GF-D8 (cell line): ENCODE measurements at regions not wholly inside any gene's neighbourhood (a gene's known extent, or its start where the extent isn't known, plus 50 kb on each side); places are given as distances from the start of the nearest gene placed in this dataset.
"Not testable (repeated sequence)": the region's sequence is repeated elsewhere in the genome, so short reads cannot be mapped to it uniquely, and the experiment has no call there.

Experiments
- DNase-seq: peaks from one replicate; lab custom pipeline; 2025; lab: John Stamatoyannopoulos, UW

- DNase-seq = no peak
Measured at GRCh38 chr16:60271781-60272180, 1537.7 kb upstream of the GOT2 start.

GRCh38 chr16:60271025-60271771 lies 1537.1 kb upstream of the GOT2 start:
- DNase-seq = no peak

- no peak for DNase-seq
Measured at GRCh38 chr16:60261425-60261824, 1527.3 kb upstream of the GOT2 start.

DNA sequence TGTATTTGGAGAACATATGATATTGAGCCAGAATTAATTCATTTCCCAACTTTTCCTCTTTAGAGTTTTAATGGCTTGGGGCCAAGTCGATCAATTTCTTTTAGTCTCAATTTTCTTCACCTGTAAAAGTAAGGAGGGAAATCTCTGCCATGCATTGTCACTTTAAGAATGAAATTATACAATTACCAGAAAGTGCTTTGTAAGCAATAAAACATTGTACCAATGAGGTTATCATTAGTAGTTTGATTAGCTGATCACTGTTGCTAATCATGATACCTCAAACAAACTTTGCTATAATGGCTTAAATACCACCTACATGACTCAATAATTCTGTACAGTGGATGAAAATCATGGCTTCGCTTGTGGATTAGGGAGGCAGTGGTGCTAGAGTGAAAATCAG lies 1525.8 kb upstream of the GOT2 start:
- DNase-seq = no peak

DNA sequence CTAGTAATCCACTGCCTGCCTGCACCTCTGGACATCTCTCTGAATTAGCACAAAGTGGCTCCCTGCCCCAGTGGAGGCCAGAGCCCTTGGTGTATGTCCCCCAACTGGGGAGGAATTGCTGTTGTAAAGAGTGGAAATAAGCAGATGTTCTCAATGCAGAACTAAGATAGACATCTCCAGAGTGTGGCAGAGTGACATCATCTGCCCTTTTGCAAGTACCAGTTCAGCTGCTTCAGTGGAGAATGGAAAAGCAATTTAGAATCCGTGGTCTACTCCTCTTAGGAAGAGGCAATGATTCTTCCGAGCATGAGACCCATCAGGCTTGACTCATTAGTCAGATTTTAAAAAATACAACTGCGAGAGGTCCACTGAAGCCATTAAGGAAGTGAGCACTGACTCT lies 1512.0 kb upstream of the GOT2 start:
- no peak for DNase-seq

GRCh38 chr16:60241671-60242070 lies 1507.6 kb upstream of the GOT2 start:
- no peak for DNase-seq

GRCh38 chr16:60230666-60231065 lies 1496.5 kb upstream of the GOT2 start:
- DNase-seq = no peak

GRCh38 chr16:60225541-60225940 lies 1491.4 kb upstream of the GOT2 start:
- no peak for DNase-seq

GRCh38 chr16:60217787-60218186 lies 1483.7 kb upstream of the GOT2 start:
- DNase-seq = no peak

GRCh38 chr16:60214311-60214710 lies 1480.2 kb upstream of the GOT2 start:
- no peak for DNase-seq

- DNase-seq = no peak
Measured at GRCh38 chr16:60206516-60206915, 1472.4 kb upstream of the GOT2 start.

DNA sequence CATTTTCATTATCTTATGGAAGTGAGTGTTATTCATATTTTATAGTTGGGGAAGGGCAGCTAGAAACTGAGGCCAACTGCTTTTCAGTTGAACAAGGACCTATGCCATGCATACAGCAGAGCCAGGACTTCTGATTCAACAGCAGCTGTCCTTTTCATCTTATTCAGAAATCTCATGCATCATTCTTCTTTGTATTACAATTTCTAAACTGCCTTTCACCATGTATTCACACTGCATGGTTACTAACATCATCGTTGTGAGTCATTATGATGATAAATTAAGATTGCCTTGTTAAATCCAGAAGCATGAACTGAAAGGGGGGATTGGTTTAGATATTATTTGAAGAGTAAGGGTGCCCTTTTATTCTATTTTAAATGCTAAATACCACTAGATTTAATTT lies 1470.1 kb upstream of the GOT2 start:
- DNase-seq = no peak

DNA sequence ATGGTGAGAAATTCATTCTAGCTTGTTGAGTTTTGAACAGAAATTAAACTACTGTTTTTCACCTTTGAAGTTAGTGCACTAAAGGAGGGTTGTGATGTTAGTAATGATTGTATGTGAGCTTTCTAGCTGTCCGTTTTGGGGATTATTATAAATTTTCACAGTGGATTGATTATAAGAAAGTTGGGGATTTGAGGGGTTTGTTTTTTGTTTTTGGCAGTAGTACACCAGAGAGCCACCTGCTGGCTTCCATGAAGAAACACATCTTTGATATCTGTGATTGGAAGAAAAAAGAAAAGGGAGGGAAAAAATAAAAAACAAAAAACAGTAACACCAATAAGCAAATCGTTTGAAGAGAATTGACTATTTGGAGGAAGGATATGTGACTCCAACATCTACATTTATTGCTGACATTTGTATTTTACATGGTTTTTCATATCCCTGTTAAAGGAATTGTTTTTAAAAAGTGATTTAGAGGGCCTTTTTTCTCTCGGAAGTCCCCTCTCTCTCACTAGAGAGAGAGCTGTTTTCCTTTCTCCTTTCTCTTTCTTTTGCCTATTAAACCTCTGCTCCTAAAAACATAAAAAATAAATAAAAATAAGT lies 1469.5 kb upstream of the GOT2 start:
- DNase-seq = no peak

DNA sequence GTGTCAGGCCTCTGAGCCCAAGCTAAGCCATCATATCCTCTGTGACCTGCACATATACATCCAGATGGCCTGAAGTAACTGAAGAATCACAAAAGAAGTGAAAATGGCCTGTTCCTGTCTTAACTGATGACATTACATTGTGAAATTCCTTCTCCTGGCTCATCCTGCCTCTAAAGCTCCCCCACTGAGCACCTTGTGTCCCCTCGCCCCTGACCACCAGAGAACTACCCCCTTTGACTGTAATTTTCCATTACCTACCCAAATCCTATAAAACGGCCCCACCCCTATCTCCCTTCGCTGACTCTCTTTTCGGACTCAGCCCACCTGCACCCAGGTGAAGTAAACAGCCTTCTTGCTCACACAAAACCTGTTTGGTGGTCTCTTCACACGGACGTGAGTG lies 1466.6 kb upstream of the GOT2 start:
- DNase-seq = not testable (repeated sequence)

- DNase-seq = no peak
Measured at GRCh38 chr16:60200161-60200560, 1466.0 kb upstream of the GOT2 start.

- no peak for DNase-seq
Measured at GRCh38 chr16:60199150-60199549, 1465.0 kb upstream of the GOT2 start.

GRCh38 chr16:60181536-60181935 lies 1447.4 kb upstream of the GOT2 start:
- DNase-seq = no peak

DNA sequence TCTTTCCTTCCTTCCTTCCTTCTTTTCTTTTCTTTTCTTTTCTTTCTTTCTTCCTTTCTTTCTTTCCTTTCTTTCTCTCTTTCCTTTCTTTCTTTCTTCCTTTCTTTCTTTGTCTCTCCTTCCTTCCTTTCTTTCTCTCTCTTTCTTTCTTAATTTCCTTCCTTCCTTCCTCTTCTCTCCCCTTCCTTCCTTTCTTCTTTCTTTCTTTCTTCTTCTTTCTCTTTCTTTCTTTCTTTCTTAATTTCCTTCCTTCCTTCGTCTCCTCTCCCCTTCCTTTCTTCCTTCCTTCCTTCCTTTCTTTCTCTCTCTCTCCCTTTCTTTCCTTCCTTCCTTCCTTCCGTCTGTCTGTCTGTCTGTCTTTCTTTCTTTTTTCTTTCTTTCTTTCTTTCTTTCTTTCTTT lies 1446.5 kb upstream of the GOT2 start:
- no peak for DNase-seq

GRCh38 chr16:60170196-60170595 lies 1436.1 kb upstream of the GOT2 start:
- DNase-seq = no peak

GRCh38 chr16:60166111-60166510 lies 1432.0 kb upstream of the GOT2 start:
- no peak for DNase-seq

DNA sequence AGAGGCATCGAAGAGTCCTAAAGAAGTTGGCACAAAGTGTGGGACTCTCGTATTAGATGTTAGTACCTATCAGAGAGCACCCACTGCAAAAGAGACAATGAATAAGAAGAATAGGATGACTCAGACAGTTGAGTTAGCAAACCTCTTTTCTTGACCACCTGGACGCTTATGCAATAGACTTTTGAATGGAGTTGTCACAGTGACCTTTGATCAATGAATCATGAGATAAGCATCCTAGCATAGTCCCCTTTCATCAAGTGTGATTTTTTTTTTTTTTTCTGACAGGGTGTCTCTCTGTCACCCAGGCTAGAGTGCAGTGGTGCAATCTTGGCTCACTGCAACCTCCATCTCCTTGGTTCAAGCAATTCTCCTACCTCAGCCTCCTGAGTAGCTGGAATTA lies 1417.9 kb upstream of the GOT2 start:
- no peak for DNase-seq

GRCh38 chr16:60150907-60151306 lies 1416.8 kb upstream of the GOT2 start:
- DNase-seq = no peak

DNA sequence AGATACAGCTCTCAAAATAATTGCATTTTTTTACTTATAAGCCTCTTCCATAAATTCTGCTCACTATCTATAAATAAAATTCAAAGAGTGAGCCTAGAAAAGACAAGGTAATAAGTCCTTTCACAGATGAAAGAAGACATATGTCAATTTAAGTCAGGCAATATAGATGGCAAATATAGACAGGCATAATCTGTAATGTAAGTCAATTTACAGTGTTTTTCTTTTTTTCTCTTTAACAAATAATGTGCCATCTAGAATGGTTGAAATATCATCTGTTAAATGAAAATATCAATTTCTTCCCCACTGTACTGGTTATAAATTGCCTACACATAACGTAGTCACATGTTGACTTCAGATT lies 1409.2 kb upstream of the GOT2 start:
- no peak for DNase-seq
